ENCODE measurements at regions not wholly inside any gene's neighbourhood (a gene's known extent, or its start where the extent isn't known, plus 50 kb on each side); places are given as distances from the start of the nearest gene placed in this dataset.

DNA sequence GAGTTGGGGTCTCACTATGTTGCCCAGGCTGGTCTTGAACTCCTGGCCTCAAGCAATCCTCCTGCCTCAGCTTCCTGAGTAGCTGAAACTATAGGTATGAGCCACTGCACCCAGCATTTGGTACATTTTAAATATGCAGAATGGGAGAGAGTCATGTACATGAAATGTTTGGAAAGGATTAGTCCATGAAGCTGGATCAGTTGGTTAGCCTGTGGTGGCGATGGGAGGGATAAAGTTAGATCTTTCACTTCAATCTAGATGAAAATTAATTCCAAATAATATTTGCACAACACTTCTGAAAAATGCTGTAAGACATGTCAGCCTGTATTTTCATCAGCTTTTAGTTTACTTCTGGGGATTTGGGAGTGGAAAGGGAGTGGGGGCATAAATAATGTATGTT, 188.9 kb downstream of the HUNK start:
- TF ChIP-seq, protein P1, sequence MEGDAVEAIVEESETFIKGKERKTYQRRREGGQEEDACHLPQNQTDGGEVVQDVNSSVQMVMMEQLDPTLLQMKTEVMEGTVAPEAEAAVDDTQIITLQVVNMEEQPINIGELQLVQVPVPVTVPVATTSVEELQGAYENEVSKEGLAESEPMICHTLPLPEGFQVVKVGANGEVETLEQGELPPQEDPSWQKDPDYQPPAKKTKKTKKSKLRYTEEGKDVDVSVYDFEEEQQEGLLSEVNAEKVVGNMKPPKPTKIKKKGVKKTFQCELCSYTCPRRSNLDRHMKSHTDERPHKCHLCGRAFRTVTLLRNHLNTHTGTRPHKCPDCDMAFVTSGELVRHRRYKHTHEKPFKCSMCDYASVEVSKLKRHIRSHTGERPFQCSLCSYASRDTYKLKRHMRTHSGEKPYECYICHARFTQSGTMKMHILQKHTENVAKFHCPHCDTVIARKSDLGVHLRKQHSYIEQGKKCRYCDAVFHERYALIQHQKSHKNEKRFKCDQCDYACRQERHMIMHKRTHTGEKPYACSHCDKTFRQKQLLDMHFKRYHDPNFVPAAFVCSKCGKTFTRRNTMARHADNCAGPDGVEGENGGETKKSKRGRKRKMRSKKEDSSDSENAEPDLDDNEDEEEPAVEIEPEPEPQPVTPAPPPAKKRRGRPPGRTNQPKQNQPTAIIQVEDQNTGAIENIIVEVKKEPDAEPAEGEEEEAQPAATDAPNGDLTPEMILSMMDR (IDR thresholded peaks at IDR 0.05 in 8 of 11, conservative IDR thresholded peaks at IDR 0.05 in 3 of 11), result no peak
- no peak for TF ChIP-seq POLR2AphosphoS5 (IDR thresholded peaks at IDR 0.05)

Measured in spleen (tissue), 7 donors.